Peyer's patch (tissue), 4 donors: ENCODE measurements at regions not wholly inside any gene's neighbourhood (a gene's known extent, or its start where the extent isn't known, plus 50 kb on each side); places are given as distances from the start of the nearest gene placed in this dataset.
"Not testable (repeated sequence)": the region's sequence is repeated elsewhere in the genome, so short reads cannot be mapped to it uniquely, and the experiment has no call there.

Experiments used
- DNase-seq, 3 donors: peaks; one replicate each; pipeline ENCODE4 v3.0.0-alpha.2; 2017 to 2019
- H3K27ac ChIP-seq, 4 donors: fragments of 200-600 bp; sonication (generic); one replicate each; pipeline ENCODE4 v1.5.1; 2016 to 2019
- H3K27me3 ChIP-seq, 2 donors: fragments of 200-600 bp; sonication (generic); one replicate each; pipeline ENCODE4 v1.5.1; 2019
- H3K36me3 ChIP-seq, 3 donors: fragments of 200-600 bp; sonication (generic); one replicate each; pipeline ENCODE4 v1.5.1; 2016 to 2019
- H3K4me1 ChIP-seq, 4 donors: fragments of 200-600 bp; sonication (generic); one replicate each; pipeline ENCODE4 v1.5.1; 2016 to 2019
- H3K4me3 ChIP-seq, 4 donors: fragments of 200-600 bp; sonication (generic); 1 replicate in 3 of 4; 2 replicates in 1 of 4; pipeline ENCODE4 v1.5.1; 2016 to 2019; ENCODE audit warnings: mild to moderate bottlenecking in 1 of 4
- H3K9me3 ChIP-seq, 4 donors: fragments of 200-600 bp; sonication (generic); one replicate each; pipeline ENCODE4 v1.5.1; 2016 to 2019; ENCODE audit warnings: mild to moderate bottlenecking in 1 of 4
- CTCF ChIP-seq, 6 experiments: fragments of 450-650 bp in 4 of 6; fragments of 200-600 bp in 2 of 6; sonication (generic) in 1 of 6; IDR thresholded peaks; one replicate each; pipeline ENCODE4 v1.5.1; 2017 to 2019; ENCODE audit warnings: antibody characterized with exemption in 6 of 6, mild to moderate bottlenecking in 3 of 6, moderate library complexity in 1 of 6
- POLR2A ChIP-seq, 2 donors: fragments of 450-650 bp; IDR thresholded peaks; one replicate each; pipeline ENCODE4 v1.5.1; 2017; ENCODE audit warnings: antibody characterized with exemption in 2 of 2, mild to moderate bottlenecking in 2 of 2, moderate library complexity in 2 of 2

DNA sequence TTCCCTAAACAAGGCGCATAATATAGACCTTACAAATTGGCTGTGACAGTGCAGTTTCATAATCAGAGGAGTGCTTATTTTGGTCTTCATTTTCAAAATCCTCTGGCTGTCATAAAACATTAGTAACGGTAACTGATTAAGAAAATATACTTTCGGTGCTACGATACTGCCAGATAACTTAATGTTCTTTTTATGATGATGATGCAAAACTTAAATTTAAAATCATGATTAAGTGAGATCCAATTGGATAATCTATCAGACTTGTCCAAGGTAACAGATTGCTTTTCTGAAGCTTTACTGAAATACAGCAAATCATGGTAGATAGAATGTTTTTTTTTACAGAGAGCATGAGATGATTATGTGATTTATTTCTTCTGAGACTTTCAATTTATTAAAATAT, 364.2 kb upstream of the CNTN3 start:
- TF ChIP-seq POLR2A (IDR thresholded peaks at IDR 0.05): no peak
- no peak for TF ChIP-seq CTCF (IDR thresholded peaks at IDR 0.05)
- Histone ChIP-seq H3K36me3 (no peaks in the 10 kb centered on the region), H3K9me3 (no peaks in the 10 kb centered on the region), H3K4me3 (no peak overlapping the region), H3K4me1 (no peaks in the 10 kb centered on the region), H3K27ac (no peak overlapping the region), H3K27me3 (no peaks in the 10 kb centered on the region)
- no peak for DNase-seq

GRCh38 chr3:74985028-74985904, 370.8 kb upstream of the CNTN3 start:
- H3K9me3 ChIP-seq, H3K4me3 ChIP-seq, H3K27ac ChIP-seq, H3K36me3 ChIP-seq, H3K4me1 ChIP-seq, DNase-seq, H3K27me3 ChIP-seq: not testable (repeated sequence)

DNA sequence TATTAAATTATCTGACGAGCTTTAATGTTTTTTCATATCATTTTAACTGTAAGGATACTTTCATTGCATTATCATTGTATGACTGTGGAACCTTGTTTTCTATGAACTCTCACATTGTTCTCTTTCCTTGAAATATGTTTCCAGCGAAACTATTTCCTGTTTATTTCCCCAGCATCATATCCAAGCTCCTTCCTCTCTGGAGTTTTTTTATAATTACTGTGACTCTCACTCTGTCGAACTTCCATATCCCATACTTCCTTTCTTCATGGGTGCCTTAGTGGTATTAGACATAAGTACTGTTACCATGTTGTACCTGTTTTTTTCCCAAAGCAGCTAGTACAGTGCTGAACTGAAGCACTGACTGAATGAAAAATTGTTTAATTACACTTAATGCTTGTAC, 373.6 kb upstream of the CNTN3 start:
- Histone ChIP-seq H3K27me3 (no peaks in the 10 kb centered on the region), H3K4me1 (no peaks in the 10 kb centered on the region), H3K36me3 (no peaks in the 10 kb centered on the region), H3K27ac (no peak overlapping the region), H3K4me3 (no peak overlapping the region), H3K9me3 (no peaks in the 10 kb centered on the region)
- no peak for DNase-seq
- TF ChIP-seq POLR2A (IDR thresholded peaks at IDR 0.05): no peak
- TF ChIP-seq CTCF (IDR thresholded peaks at IDR 0.05): no peak

DNA sequence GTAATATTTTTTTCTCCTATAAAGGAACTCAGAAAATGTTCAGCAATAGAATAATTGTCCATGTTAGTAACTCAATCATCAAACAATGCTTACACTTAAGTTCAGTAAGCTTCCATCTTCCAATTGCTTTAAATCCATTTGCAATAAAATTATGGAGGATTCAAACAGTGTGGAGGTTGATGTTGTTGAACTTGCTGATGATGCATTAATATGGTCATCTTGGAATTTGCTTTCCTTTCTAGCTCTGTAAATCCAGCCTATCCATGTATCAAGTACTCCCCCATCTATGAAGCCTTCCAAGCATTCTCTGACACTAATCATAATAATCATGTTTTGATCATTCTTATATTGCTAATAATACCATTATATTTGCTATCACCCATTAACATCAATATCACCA, 378.4 kb upstream of the CNTN3 start:
- TF ChIP-seq POLR2A (IDR thresholded peaks at IDR 0.05) (no peak), CTCF (IDR thresholded peaks at IDR 0.05) (no peak)

DNA sequence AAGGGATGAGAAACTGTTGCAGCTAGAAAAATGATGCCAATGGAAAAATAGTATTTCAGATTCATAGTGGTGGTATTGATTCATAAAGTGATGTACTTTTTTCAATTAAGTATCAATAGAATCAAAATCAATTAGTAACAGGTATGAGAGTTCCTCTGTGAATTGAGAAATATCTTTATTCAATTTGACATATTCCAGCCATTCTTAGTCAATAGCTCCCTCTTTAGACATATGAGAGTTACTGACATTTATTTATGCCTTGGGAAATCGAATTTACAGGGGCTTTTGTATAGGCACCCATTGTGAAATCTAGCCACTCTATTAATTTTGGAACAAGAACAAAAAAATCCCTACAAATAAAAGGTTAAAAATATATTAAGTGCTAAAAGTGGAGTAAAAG, 386.9 kb upstream of the CNTN3 start:
- Histone ChIP-seq H3K4me1 (no peaks in the 10 kb centered on the region), H3K27me3 (no peaks in the 10 kb centered on the region), H3K4me3 (no peak overlapping the region), H3K9me3 (no peaks in the 10 kb centered on the region), H3K36me3 (no peaks in the 10 kb centered on the region), H3K27ac (no peak overlapping the region)
- no peak for DNase-seq
- TF ChIP-seq CTCF (IDR thresholded peaks at IDR 0.05): peak in 2 of 6 experiments; percentile 13 to 21
- no peak for TF ChIP-seq POLR2A (IDR thresholded peaks at IDR 0.05)

More for the DNA sequence above, 378.4 kb upstream of the CNTN3 start:
- Histone ChIP-seq H3K27ac (no peak overlapping the region), H3K36me3 (no peaks in the 10 kb centered on the region), H3K27me3 (no peaks in the 10 kb centered on the region), H3K4me1 (no peaks in the 10 kb centered on the region), H3K4me3 (no peak overlapping the region), H3K9me3 (no peaks in the 10 kb centered on the region)
- no peak for DNase-seq

- no peaks in the 10 kb centered on the region for H3K4me1 ChIP-seq
- no peaks in the 10 kb centered on the region for H3K9me3 ChIP-seq
- DNase-seq: no peak
- H3K36me3 ChIP-seq: no peaks in the 10 kb centered on the region
- TF ChIP-seq CTCF (IDR thresholded peaks at IDR 0.05): no peak
- TF ChIP-seq POLR2A (IDR thresholded peaks at IDR 0.05): no peak
- H3K4me3 ChIP-seq: no peak overlapping the region
- no peaks in the 10 kb centered on the region for H3K27me3 ChIP-seq
- H3K27ac ChIP-seq: no peak overlapping the region
Observed at GRCh38 chr3:75012791-75013331, 398.4 kb upstream of the CNTN3 start.
